ENCODE measurements at regions not wholly inside any gene's neighbourhood (a gene's known extent, or its start where the extent isn't known, plus 50 kb on each side); places are given as distances from the start of the nearest gene placed in this dataset.
A peak's percentile ranks its signal among the peaks of the same experiment; 100 is the strongest.
"Not testable (repeated sequence)": the region's sequence is repeated elsewhere in the genome, so short reads cannot be mapped to it uniquely, and the experiment has no call there.

DNA sequence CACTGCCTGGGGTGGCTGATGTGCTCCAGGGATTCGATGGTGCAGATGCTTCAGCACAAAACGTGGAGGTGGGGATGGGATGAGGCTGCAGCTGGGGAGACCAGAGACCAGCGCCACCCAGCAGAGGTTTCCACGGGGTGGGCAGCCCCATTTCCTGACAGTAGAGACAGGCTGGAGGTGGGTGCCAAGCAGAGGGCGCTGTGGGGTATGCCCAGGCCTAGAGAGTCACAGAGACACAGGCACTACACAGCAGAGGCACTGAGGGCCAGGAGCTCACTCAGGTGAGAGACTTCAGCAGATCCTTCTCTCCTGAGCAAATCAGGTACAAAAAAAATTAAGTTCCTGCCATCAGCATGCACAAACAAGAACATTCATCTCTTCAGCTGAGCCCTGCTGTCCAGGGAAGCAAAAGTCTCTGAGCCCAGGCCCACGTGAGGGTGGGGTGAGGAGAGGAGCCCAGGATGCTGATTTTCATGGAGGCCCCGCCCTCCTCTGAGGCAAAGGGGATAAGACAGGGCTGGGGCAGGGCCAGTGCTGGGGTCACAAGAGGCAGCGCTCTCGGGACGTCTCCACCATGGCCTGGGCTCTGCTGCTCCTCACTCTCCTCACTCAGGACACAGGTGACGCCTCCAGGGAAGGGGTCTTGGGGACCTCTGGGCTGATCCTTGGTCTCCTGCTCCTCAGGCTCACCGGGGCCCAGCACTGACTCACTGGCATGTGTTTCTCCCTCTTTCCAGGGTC lies 53.1 kb downstream of the GGTLC2 start:
- DNase-seq, result no peak

DNA sequence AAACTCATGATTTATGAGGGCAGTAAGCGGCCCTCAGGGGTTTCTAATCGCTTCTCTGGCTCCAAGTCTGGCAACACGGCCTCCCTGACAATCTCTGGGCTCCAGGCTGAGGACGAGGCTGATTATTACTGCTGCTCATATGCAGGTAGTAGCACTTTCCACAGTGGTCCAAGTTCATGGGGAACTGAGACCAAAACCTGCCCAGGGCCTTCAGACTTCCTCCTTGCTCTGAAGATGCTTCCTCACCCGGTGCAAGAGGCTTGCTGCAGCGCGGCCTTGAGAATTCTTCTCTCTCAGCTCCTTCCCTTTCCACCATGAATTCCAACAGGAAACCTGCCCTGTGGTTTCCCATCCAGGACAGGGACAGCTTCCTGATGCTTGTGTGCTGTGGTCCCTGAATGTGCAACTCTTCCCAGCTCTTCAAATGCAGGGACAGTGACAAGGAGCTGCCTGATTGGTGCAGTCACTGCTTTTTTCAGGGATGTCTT lies 53.9 kb downstream of the GGTLC2 start:
- DNase-seq, result no peak

DNA sequence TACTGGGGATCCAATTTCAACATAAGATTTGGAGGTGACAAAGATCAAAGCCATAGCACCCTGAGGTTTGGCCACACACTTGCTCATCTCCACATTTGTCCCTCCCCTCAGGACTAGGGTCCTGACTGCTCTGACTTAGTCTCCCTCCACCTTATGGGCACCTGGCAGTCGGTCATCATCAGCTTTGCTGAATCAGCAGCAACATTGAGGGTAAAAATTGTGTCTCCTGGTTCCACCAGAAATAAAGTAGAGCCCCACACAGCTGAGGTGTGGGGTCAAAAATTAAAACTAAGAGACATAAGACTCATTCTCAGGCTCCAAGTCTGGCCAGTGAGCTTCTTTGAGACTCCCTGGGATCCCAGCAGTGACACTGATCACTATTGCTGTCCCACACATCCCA lies 56.2 kb downstream of the GGTLC2 start:
- no peak for DNase-seq

DNA sequence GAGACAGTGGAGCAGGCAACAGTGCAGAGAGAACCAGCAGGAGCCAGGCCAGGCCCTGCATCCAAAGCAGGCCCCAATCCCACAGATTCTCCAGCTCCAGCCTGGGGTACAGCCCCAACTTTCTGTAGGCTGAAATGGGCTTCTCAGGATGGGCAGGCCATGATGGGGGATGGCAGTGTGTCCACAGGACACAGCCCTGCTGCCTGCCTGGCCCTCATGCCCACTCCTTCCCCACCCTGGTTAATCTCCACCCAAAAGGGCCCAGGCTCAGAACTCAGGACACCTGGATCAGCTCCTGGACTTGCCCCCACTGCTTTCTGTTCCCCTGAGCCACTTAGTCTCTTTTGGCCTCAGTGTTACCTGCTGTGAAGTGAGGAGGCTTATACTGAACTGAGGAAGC lies 57.1 kb downstream of the GGTLC2 start:
- not testable (repeated sequence) for DNase-seq

DNA sequence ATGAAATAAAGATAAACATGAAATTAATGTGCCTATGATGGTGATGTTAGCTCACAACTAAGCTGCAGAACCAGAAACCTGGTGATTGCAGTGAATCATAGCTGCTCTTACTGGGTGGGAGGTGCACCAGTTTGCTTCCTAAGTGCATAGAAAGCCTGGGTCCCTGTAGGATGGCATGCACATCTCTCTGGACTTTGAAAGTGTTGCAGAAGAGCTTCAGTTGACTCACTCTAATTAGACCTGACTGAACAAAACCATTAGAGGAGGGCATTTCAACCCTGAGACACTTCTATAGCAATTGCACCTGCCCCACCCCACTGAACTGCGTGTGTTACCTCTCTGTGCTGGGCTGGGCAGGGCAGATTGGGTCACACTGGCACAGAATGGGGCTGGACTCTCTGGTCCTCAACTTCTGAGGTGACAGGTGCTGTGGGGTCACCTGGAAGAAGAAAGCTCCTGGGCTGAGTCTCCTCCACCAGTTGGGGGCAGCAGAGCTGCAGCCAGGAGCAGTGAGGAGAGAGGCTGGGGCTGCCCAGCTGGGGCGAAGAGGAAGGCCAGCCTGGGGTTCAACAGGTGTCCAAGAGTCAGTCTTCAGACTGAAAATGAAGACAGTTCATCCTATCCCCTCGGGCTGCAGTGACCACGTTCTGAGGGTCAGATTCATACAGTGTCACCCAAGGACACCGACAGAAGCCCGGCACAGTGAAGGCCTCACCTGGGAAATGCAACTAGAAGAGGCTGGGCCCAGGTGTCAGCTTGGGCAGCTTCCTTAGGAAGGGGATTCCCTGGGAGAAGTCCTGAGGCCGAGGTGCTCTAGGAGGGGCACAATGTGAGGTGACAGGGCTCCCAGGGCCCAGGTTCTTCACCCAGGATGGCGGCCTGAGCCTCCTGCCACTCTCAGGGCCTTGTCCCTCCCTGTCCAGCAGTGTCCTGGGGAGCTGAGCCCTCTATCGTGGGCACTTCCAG lies 58.1 kb downstream of the GGTLC2 start:
- no peak for DNase-seq

DNA sequence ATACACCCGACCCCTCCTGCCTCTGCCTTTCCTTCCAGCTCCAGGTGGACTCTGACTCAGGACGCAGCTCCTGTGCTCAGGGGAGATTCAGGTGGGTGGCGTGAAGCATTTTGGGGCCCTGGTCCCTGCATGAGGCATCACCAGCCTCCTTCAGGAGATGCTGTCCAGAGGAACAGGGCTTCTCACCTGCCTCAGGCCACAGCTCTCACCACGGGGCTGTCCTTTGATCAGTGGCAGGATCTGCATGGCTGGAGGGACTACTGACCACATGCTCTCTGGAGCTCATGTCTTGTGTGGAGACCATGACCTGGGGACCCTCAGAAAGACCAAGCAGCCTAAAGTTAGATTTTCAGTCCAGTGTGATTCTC lies 58.8 kb downstream of the GGTLC2 start:
- no peak for DNase-seq

DNA sequence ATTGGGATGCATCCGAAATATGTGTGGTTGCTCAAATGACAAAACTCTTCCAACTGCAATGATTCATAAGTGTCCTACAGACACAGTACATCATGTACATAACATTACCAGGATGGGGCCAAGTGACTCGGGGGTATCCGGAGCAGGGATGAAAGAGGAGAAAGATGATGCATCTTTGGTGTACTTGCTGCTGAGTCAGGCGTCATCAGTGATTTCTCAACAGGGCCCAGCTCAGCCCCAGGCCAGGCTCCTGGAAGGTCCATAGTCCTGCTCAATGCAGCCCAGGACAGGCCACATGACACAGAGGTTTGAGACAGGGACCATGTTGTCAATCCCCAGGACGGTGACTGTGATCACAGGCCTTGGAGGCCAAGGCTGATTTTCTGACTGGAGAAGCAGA lies 59.3 kb downstream of the GGTLC2 start:
- DNase-seq, result no peak

DNA sequence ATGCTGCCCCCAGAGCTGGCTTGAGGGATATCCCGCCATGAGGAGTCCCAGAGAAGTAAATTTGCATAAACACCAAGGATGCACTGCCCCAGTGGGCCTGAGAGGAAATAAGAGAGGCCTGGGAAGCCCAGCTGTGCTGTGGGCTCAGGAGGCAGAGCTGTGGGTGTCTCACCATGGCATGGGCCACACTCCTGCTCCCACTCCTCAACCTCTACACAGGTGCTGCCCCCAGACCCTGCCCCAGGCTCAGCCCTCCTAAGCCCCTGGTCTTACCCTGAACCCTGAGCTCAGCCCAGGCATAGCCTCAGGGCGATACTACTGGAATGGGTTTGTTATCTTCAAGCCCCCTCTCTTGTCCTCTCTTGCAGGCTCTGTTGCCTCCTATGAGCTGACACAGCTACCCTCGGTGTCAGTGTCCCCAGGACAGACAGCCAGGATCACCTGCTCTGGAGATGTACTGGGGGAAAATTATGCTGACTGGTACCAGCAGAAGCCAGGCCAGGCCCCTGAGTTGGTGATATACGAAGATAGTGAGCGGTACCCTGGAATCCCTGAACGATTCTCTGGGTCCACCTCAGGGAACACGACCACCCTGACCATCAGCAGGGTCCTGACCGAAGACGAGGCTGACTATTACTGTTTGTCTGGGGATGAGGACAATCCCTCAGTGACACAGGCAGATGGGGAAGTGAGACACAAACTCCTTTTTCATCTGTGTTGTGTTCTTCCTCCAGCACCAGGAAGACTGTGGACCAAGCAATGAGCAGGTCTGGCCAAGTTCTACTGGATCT lies 59.9 kb downstream of the GGTLC2 start:
- no peak for DNase-seq

DNA sequence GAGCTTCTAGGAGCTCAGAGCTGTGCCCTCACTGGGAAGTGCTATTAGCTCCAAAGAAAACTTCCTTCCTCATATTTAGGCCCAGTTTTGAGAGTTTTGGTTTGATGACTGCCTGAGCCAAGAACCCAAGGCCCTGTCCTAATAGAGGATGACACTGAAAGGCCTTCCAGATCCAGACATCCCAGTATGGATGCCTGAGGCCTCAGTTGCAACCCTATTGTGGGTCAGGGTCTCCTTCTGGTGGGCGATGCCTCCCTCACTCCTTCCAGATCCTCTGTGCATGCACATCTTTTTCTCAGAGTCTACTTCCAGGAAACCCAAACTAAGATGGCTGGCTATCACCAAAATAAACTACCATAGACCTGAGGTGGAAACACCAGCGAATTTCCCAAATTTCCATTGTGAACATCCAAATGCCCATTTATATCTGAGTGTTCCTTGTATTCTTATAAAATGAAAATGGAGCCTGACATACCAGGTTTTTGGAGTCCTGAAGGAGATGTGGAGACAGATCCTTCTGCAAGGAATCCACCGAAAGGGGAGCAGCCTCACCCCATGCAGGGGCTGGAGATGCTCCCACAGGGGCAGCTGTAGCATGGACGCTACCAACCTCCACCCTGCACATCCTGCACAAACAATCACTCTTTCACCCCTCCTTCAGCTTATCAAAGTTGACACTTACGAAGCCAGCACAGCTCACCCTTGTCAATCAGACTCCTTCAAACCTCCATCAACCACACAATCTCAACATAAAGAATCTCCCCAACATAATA lies 61.1 kb downstream of the GGTLC2 start:
- DNase-seq, result no peak

DNA sequence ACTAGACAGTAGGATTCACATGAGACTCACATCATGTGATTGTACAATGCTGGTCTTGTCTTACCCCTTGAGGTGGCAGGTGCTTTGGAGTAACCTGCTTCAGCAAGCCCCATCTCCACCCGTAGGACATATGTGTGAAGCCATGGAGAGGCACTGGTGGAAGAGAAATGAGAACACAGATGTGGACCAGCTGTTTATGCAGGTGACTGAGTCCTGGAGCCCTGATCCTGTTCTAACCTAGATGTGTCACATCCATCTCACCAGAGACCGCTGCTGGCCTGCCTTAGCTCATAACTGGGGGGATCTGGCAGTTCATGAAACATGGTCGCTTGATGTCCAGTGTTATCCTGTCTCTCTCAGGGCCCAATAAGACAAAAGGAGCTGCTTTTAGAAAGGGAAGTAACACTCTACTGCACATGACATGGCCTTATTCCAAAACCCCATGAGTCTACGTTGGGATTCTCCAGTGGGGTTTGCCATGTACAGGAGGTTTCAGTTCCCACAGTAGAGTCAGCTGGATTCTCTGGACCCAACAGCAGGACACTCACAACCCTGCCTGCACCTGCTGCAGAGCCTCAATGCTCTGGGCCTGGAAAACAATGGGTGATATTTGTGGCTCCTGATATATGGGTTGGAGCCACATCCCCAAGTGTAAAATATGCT lies 62.0 kb downstream of the GGTLC2 start:
- no peak for DNase-seq

DNA sequence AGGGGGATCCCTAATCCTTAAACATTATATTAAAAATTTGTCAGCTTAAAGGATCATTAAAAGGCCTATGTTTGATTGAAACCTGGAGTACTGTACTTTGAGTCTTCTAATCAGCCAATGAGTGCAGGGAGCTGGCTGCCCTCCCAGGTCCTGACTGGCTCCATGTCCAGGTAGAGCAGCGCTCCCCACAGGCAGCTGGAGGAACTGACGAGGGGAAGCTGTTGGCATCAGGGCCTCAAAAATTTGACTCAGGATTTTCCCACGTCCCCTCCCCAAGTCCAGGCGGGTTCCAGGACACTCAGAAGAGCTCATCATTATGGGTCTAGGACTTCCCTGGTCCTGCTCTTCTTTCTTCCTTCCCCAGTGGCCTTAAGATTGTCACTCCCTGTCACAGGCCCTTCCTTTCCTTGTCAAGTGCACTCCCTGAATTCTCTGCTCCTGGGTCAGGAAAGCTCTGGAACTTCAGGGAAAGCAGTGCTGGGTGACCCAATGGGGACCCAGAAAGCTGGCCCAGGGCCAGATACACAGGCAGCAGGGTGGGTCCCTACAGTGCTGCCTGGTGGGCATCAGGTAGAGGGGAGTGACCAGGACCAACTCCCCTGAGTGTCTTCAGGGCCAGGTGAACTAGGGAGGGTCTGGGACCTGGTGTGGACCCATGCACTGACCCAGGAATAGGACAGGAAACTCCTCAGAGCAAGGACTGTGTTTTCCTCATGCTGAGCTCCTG lies 65.5 kb downstream of the GGTLC2 start:
- no peak for DNase-seq

DNA sequence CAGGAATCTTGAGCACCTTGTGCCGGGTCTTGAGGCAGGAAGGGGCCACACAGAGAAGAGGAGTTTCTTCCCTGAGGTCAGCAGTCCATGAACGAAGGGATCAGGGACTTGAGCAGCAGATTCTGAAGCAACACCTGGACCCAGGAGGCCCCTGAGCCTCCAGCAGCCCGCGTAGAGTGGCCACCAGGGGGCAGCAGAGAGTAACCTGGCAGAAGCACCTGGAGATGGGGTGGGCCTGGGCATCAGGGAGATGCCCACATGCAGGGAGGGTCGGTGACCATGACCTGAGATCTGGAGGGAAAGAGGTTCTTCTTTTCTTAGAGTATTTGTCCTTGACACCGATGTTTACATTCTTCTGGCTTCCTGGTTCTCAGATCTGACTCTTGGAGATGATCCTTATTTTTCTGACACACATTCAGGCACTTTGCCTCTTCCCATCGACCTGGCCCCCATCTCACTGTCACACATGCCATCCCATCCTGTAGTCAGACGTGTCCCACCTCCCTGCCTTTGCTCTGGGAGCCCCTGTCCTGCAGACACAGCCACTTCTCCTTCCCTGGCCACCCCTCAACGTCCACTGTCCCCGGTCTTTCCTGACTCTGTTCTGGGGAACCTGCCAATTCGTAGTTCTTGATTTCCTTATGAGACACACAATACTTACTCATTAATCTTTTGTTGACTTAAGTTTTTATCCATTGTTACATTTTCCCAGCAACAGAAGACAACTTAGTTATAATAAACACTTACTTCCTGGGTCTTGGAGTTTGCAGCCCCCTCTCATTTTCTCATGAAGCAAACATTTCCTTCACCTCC lies 66.5 kb downstream of the GGTLC2 start:
- DNase-seq, result peak; percentile 20

DNA sequence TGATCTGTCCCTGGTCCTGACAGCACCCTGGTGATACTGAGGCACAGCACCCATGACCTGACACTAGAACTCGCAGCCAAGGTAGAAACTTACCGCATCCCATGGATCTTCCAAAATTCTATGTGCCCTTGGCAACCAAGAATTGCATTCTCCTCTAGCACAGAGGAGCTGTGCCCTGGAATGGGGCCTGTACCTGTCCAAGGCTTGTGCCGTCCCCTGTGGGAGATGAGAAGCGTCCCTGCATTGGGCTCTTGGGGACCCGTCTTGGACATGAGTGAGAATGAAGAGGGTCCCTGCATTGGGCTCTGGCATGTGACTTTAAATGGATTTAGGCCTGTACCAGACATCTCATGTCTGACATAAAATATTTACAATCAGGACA lies 67.1 kb downstream of the GGTLC2 start:
- DNase-seq, result no peak

DNA sequence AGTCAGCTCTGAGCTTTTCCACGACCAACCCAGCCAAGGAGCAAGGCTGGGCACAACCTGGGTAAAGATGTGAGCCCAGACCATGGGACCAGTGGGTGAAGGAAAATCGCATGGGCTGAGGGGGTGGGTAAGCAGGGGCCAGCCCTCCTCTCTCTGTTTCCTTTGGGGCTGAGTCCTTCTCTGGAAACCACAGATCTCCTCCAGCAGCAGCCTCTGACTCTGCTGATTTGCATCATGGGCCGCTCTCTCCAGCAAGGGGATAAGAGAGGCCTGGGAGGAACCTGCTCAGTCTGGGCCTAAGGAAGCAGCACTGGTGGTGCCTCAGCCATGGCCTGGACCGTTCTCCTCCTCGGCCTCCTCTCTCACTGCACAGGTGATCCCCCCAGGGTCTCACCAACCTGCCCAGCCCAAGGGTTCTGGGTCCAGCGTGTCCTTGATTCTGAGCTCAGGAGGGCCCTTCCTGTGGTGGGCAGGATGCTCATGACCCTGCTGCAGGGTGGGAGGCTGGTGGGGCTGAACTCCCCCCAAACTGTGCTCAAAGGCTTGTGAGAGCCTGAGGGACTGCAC lies 67.8 kb downstream of the GGTLC2 start:
- DNase-seq, result no peak

DNA sequence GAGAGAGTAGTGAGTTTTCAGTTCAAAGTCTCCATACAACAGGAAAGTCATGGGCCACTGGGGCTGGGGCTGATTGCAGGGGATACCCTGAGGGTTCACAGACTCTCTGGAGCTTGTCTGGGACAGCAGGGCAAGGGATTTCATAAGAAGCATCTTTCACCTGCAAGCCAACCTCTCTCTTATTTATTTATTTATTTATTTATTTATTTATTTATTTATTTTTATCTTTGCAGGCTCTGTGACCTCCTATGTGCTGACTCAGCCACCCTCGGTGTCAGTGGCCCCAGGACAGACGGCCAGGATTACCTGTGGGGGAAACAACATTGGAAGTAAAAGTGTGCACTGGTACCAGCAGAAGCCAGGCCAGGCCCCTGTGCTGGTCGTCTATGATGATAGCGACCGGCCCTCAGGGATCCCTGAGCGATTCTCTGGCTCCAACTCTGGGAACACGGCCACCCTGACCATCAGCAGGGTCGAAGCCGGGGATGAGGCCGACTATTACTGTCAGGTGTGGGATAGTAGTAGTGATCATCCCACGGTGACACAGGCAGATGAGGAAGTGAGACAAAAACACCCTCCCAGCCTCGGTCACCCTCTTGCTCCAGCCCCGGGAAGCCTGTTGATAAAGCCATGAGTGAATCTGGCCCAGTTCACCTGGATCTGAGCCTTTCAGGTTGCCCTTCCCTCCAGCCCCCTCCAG lies 68.4 kb downstream of the GGTLC2 start:
- no peak for DNase-seq

DNA sequence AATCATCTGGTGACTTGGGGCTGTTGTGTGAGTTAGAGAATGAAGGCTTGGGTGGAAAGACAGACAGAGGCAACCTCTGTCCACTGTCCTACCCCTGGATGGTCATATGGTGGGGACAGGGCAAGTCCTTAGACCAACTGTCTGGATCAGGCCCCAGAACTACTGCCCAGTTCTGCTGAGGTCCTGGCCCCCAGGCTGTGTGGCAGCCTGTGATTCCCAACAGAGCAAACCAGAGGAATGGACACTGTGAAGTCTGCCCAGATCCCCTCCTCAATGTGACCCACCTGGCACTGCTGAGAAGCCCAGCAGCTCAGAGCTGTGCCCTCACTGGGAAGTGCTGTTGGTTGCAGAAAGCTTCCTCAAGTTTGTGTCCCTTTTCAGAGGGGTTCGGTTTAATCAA lies 69.0 kb downstream of the GGTLC2 start:
- no peak for DNase-seq

DNA sequence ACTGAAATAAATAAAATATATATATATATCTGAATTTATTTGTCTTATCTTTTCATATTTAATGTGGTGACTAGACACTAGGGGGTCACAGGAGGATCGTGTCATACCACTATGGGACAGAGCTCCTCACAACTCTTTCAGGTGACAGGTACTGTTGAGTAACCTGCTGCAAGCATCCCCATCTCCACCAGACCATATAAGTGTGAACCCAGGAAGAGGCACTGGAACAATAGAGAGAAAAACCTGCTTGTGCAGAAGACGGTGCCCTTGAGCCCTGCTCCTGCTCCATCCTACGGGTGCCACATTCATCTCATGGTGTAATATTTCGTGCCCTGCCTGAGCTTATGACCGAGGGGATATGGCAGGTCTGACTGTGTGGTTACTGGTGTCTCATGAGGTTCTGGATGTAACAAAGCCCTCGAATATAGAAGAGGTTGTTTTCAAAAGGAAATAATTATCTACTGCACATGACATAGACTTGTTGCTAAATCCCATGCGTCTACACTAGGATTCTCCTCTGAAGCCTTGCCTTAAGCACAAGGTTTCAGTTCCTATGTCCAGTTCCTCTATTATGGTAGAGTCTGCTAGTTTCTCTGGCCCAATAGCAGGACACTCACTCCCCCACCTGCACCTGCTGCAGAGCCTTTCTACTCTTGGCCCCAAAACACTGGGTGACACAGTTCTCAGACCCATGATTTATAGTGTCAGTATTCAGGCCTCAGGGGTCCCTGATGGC lies 70.4 kb downstream of the GGTLC2 start:
- no peak for DNase-seq

DNA sequence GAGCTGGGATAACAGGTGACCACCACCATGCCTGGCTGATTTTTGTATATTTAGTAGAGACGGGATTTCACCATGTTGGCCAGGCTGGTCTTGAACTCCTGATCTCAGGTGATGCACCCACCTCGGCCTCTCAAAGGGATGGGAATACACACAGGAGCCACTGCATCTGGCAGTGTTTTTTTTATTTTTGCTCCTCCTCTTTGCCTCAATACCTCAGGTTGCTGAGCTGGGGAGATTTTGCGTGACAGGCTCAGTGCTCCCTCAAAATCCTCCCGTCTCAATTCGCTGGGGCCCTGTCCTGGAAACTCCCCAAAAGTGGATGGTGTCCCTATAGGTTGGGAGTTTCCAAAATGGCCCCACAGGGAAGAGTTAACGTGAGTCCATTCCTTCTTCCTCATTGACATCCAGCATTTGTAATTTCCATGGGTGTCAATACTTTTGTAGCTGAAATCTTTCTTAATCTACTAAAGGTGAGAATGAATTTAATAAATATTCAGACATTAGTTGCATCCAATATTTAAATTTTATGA lies 71.8 kb downstream of the GGTLC2 start:
- no peak for DNase-seq

All from midbrain (tissue), 1 donor.